ENCODE measurements at regions not wholly inside any gene's neighbourhood (a gene's known extent, or its start where the extent isn't known, plus 50 kb on each side); places are given as distances from the start of the nearest gene placed in this dataset.

- no peak for DNase-seq (ENCODE audit: low read depth)
- TF ChIP-seq CTCF (conservative IDR thresholded peaks at IDR 0.05; ENCODE audit: low read depth, low read length) = no peak
- H3K4me3 ChIP-seq (ENCODE audit: low read depth, low read length) = no peak overlapping the region
These were observed 137.6 kb downstream of the GOLIM4 start for GRCh38 chr3:167958141-167958540.

GRCh38 chr3:167952969-167953368 lies 142.8 kb downstream of the GOLIM4 start:
- TF ChIP-seq CTCF (conservative IDR thresholded peaks at IDR 0.05; ENCODE audit: low read depth, low read length) = no peak
- no peak overlapping the region for H3K4me3 ChIP-seq (ENCODE audit: low read depth, low read length)
- DNase-seq (ENCODE audit: low read depth) = no peak

GRCh38 chr3:167950212-167950611 lies 145.5 kb downstream of the GOLIM4 start:
- no peak overlapping the region for H3K4me3 ChIP-seq (ENCODE audit: low read depth, low read length)
- no peak for TF ChIP-seq CTCF (conservative IDR thresholded peaks at IDR 0.05; ENCODE audit: low read depth, low read length)
- no peak for DNase-seq (ENCODE audit: low read depth)

GRCh38 chr3:167941234-167941995 lies 154.3 kb downstream of the GOLIM4 start:
- H3K4me3 ChIP-seq (ENCODE audit: low read depth, low read length) = no peak overlapping the region
- peak; percentile 91 for DNase-seq (ENCODE audit: low read depth)

GRCh38 chr3:167940241-167940640 lies 155.5 kb downstream of the GOLIM4 start:
- peak; percentile 10 for DNase-seq (ENCODE audit: low read depth)
- H3K4me3 ChIP-seq (ENCODE audit: low read depth, low read length) = no peak overlapping the region
- no peak for TF ChIP-seq CTCF (conservative IDR thresholded peaks at IDR 0.05; ENCODE audit: low read depth, low read length)

More at GRCh38 chr3:167941234-167941995, 154.3 kb downstream of the GOLIM4 start:
- TF ChIP-seq CTCF (conservative IDR thresholded peaks at IDR 0.05; ENCODE audit: low read depth, low read length) = no peak

- H3K4me3 ChIP-seq (ENCODE audit: low read depth, low read length) = no peak overlapping the region
- TF ChIP-seq CTCF (conservative IDR thresholded peaks at IDR 0.05; ENCODE audit: low read depth, low read length) = no peak
- DNase-seq (ENCODE audit: low read depth) = no peak
These were observed 157.2 kb downstream of the GOLIM4 start for GRCh38 chr3:167938516-167938915.

GRCh38 chr3:167936019-167936418 lies 159.7 kb downstream of the GOLIM4 start:
- DNase-seq (ENCODE audit: low read depth) = no peak
- H3K4me3 ChIP-seq (ENCODE audit: low read depth, low read length) = no peak overlapping the region
- no peak for TF ChIP-seq CTCF (conservative IDR thresholded peaks at IDR 0.05; ENCODE audit: low read depth, low read length)

Data from choroid plexus epithelial cell (primary cell).